RWPE1 (cell line): ENCODE measurements at regions not wholly inside any gene's neighbourhood (a gene's known extent, or its start where the extent isn't known, plus 50 kb on each side); places are given as distances from the start of the nearest gene placed in this dataset.

Source experiments
- CTCF ChIA-PET: fragments of 350-600 bp; sonication (Branson Sonifier 250); formaldehyde crosslinking; extraction: SDS; loops from one replicate; lab custom pipeline; 2021; lab: Yijun Ruan, JAX
- POLR2A ChIA-PET: fragments of 400-600 bp; formaldehyde crosslinking; extraction: SDS; loops from one replicate; lab custom pipeline; 2020; ENCODE audit warnings: antibody characterized with exemption; ENCODE audit not compliant: low non-redundant PET; lab: Yijun Ruan, JAX
- DNase-seq: peaks from one replicate; pipeline ENCODE4 v3.0.0; 2012; ENCODE audit warnings: low spot score
- H3K27ac ChIP-seq: fragments of 450-650 bp; 2 replicates; pipeline ENCODE4 v1.5.1; 2017
- CTCF ChIP-seq: fragments of 450-650 bp; conservative IDR thresholded peaks from 2 replicates; pipeline ENCODE4 v1.5.1; 2017; ENCODE audit warnings: low read depth, mild to moderate bottlenecking

DNA sequence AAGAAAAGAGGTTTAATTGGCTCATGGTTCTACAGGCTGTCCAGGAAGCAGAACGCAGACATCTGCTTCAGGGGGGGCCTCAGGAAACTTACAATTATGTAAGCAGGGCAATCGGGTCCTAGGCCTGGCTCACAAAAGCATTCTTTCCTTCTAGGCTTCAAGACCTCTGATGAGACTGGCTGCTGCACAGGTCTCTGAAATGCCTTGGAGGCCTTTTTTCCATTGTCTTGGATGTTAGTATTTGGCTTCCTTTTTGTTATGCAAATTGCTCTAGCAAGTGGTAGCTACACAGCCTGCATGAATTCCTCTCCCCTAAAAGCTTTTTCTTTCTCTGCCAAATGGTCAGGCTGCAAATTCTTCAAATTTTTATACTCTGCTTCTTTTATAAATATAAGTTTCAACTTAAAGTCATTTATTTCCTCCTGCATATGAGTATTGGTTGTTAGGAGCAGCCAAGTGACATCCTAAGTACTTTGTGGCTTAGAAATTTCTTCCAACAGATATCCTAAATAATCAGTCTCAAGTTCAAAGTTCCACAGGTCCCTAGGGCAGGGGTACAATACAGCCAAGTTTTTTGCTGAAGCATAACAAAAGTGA lies 83.1 kb upstream of the SEMA3A start:
- no peak overlapping the region for H3K27ac ChIP-seq
- no peak for DNase-seq
- POLR2A ChIA-PET: no interaction called here
- TF ChIP-seq CTCF: no peak
- CTCF ChIA-PET: no interaction called here

GRCh38 chr7:84274029-84274638 lies 79.5 kb upstream of the SEMA3A start:
- no peak for DNase-seq
- no peak overlapping the region for H3K27ac ChIP-seq
- POLR2A ChIA-PET: no interaction called here
- CTCF ChIA-PET: no interaction called here
- no peak for TF ChIP-seq CTCF

- POLR2A ChIA-PET: no interaction called here
- no peak overlapping the region for H3K27ac ChIP-seq
- CTCF ChIA-PET: no interaction called here
Observed at GRCh38 chr7:84271543-84271942, 77.0 kb upstream of the SEMA3A start.

GRCh38 chr7:84264396-84264795 lies 69.8 kb upstream of the SEMA3A start:
- DNase-seq: no peak
- TF ChIP-seq CTCF: no peak
- ChIA-PET CTCF (no interaction called here), POLR2A (no interaction called here)
- no peak overlapping the region for H3K27ac ChIP-seq

More at GRCh38 chr7:84271543-84271942, 77.0 kb upstream of the SEMA3A start:
- DNase-seq: no peak
- TF ChIP-seq CTCF: no peak

DNA sequence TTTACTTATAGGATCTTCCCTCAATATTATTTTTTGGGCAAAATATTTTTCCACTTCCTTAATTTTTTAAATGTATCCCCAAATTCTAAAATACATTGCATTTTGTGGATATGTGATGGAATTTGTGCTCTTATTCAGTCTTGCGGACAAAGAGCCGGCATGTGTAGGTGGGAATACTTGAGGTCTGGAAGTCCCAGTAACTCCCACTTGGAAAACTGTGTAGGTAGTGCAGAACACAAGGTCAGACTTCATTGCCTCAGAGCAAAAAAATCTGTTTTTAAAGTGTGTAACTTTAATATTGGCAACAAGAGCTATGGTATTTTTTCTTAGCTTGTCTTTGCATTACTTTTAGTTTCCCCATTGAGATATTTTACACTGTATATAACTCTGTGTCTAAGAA lies 68.5 kb upstream of the SEMA3A start:
- CTCF ChIA-PET: interaction anchor here (0.6 kb wide), 1 partner anchor 1387 kb away, joined by 3 read pairs; no protein-coding TSS in a partner anchor
- no peak for DNase-seq
- no peak overlapping the region for H3K27ac ChIP-seq
- POLR2A ChIA-PET: no interaction called here
- no peak for TF ChIP-seq CTCF

GRCh38 chr7:84261509-84261908 lies 66.9 kb upstream of the SEMA3A start:
- ChIA-PET POLR2A (no interaction called here), CTCF (no interaction called here)
- TF ChIP-seq CTCF: no peak
- no peak overlapping the region for H3K27ac ChIP-seq
- DNase-seq: no peak
